Parathyroid adenoma (tissue), 2 donors: ENCODE measurements at regions not wholly inside any gene's neighbourhood (a gene's known extent, or its start where the extent isn't known, plus 50 kb on each side); places are given as distances from the start of the nearest gene placed in this dataset.

Experiments
- H2AFZ ChIP-seq: fragments of 300-600 bp; sonication (generic); one replicate; pipeline ENCODE4 v1.7.0; 2017; ENCODE audit warnings: antibody characterized with exemption, mild to moderate bottlenecking
- H3K27ac ChIP-seq: fragments of 300-600 bp; sonication (generic); one replicate; pipeline ENCODE4 v1.7.0; 2017
- H3K27me3 ChIP-seq: fragments of 300-600 bp; sonication (generic); one replicate; pipeline ENCODE4 v1.7.0; 2017; ENCODE audit warnings: low read length; ENCODE audit not compliant: control insufficient read depth, insufficient read depth
- H3K36me3 ChIP-seq: fragments of 300-600 bp; sonication (generic); one replicate; pipeline ENCODE4 v1.7.0; 2017; ENCODE audit warnings: low read length; ENCODE audit not compliant: control insufficient read depth, insufficient read depth
- H3K4me1 ChIP-seq: fragments of 300-600 bp; sonication (generic); one replicate; pipeline ENCODE4 v1.7.0; 2017; ENCODE audit warnings: control low read depth
- H3K4me2 ChIP-seq: fragments of 300-600 bp; sonication (generic); one replicate; pipeline ENCODE4 v1.7.0; 2017; ENCODE audit warnings: low read length
- H3K4me3 ChIP-seq: fragments of 300-600 bp; sonication (generic); one replicate; pipeline ENCODE4 v1.7.0; 2017; ENCODE audit warnings: low read depth, low read length
- H3K79me2 ChIP-seq: fragments of 300-600 bp; sonication (generic); one replicate; pipeline ENCODE4 v1.7.0; 2017; ENCODE audit warnings: control low read depth
- H3K9ac ChIP-seq: fragments of 300-600 bp; sonication (generic); one replicate; pipeline ENCODE4 v1.7.0; 2017; ENCODE audit warnings: mild to moderate bottlenecking
- H3K9me3 ChIP-seq: fragments of 300-600 bp; sonication (generic); one replicate; pipeline ENCODE4 v1.7.0; 2017; ENCODE audit warnings: low read length; ENCODE audit not compliant: control insufficient read depth
- CTCF ChIP-seq: fragments of 300-600 bp; sonication (generic); IDR thresholded peaks from one replicate; pipeline ENCODE4 v1.7.0; 2017; ENCODE audit warnings: antibody characterized with exemption, mild to moderate bottlenecking
- donor health status: primary hyperparathyroidism.

- Histone ChIP-seq H3K27ac (no peak overlapping the region), H3K9me3 (no peaks in the 10 kb centered on the region), H3K9ac (no peak overlapping the region), H3K79me2 (no peaks in the 10 kb centered on the region), H2AFZ (no peak overlapping the region), H3K27me3 (no peaks in the 10 kb centered on the region), H3K4me3 (no peak overlapping the region), H3K36me3 (no peaks in the 10 kb centered on the region), H3K4me1 (no peaks in the 10 kb centered on the region), H3K4me2 (no peak overlapping the region)
- TF ChIP-seq CTCF, result no peak
Measured at GRCh38 chr7:34487391-34488115, 170.5 kb upstream of the NPSR1 start.

GRCh38 chr7:34488766-34489165, 169.3 kb upstream of the NPSR1 start:
- Histone ChIP-seq H3K4me2 (no peak overlapping the region), H3K27ac (no peak overlapping the region), H3K79me2 (no peaks in the 10 kb centered on the region), H3K4me1 (no peaks in the 10 kb centered on the region), H3K4me3 (no peak overlapping the region), H2AFZ (no peak overlapping the region), H3K9ac (no peak overlapping the region), H3K27me3 (no peaks in the 10 kb centered on the region), H3K9me3 (no peaks in the 10 kb centered on the region), H3K36me3 (no peaks in the 10 kb centered on the region)
- TF ChIP-seq CTCF, result no peak

- no peak for TF ChIP-seq CTCF
- Histone ChIP-seq H3K79me2 (no peaks in the 10 kb centered on the region), H3K9ac (no peak overlapping the region), H3K36me3 (no peaks in the 10 kb centered on the region), H3K27ac (no peak overlapping the region), H3K27me3 (no peaks in the 10 kb centered on the region), H3K4me3 (no peak overlapping the region), H3K4me1 (no peaks in the 10 kb centered on the region), H2AFZ (no peak overlapping the region), H3K9me3 (no peaks in the 10 kb centered on the region), H3K4me2 (no peak overlapping the region)
Measured at GRCh38 chr7:34491899-34492298, 166.1 kb upstream of the NPSR1 start.

GRCh38 chr7:34493752-34494151, 164.3 kb upstream of the NPSR1 start:
- Histone ChIP-seq H3K4me2 (no peak overlapping the region), H3K27me3 (no peaks in the 10 kb centered on the region), H3K4me3 (no peak overlapping the region), H3K27ac (no peak overlapping the region), H3K4me1 (no peaks in the 10 kb centered on the region), H3K9me3 (no peaks in the 10 kb centered on the region), H2AFZ (no peak overlapping the region), H3K79me2 (no peaks in the 10 kb centered on the region), H3K9ac (no peak overlapping the region), H3K36me3 (no peaks in the 10 kb centered on the region)
- no peak for TF ChIP-seq CTCF

GRCh38 chr7:34497153-34497777, 160.8 kb upstream of the NPSR1 start:
- Histone ChIP-seq H3K9me3 (no peaks in the 10 kb centered on the region), H3K36me3 (no peaks in the 10 kb centered on the region), H3K4me1 (no peaks in the 10 kb centered on the region), H3K27me3 (no peaks in the 10 kb centered on the region), H3K4me3 (no peak overlapping the region), H3K9ac (no peak overlapping the region), H3K79me2 (no peaks in the 10 kb centered on the region), H2AFZ (no peak overlapping the region), H3K4me2 (no peak overlapping the region), H3K27ac (no peak overlapping the region)
- TF ChIP-seq CTCF, result no peak
